ENCODE measurements at regions not wholly inside any gene's neighbourhood (a gene's known extent, or its start where the extent isn't known, plus 50 kb on each side); places are given as distances from the start of the nearest gene placed in this dataset.

DNA sequence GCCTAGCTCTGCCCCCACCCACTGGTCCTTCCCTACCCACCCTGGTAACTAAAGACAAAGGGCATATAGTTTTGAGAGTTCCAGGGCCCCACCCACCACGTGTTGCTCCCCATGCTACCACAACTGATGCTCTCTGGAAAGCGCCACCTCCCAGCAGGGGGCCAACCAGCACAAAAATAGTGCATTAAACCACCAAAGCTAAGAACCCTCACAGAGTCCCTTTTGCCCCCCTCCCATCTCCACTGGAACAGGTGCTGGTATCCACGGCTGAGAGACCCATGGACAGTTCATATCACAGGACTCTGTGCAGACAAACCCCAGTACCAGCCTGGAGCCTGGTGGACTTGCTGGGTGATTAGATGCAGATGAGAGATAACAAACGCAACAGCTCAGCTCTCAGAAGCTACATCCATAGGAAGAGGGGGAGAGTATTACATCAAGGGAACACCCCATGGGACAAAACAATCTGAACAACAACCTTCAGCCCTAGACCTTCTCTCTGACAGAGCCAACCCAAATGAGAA lies 715.9 kb downstream of the NUP35 start:
- TF ChIP-seq EZH2phosphoT487 (IDR thresholded peaks at IDR 0.05; ENCODE audit: insufficient read depth, low read depth) (no peak), EZH2 (IDR thresholded peaks at IDR 0.05; ENCODE audit: insufficient read depth, poor library complexity, severe bottlenecking) (no peak)

Measured in GM23248 (cell line).